ENCODE measurements at regions not wholly inside any gene's neighbourhood (a gene's known extent, or its start where the extent isn't known, plus 50 kb on each side); places are given as distances from the start of the nearest gene placed in this dataset.
"Not testable (repeated sequence)": the region's sequence is repeated elsewhere in the genome, so short reads cannot be mapped to it uniquely, and the experiment has no call there.

GRCh38 chr13:55602784-55603183 is 1537.9 kb upstream of the PRR20A start:
- no peak for DNase-seq

GRCh38 chr13:55606045-55606665 is 1534.6 kb upstream of the PRR20A start:
- DNase-seq: no peak

GRCh38 chr13:55613429-55614187 is 1527.1 kb upstream of the PRR20A start:
- DNase-seq: no peak

- DNase-seq: no peak
These were observed 1525.6 kb upstream of the PRR20A start for GRCh38 chr13:55615081-55615480.

- DNase-seq: no peak
These were observed 1523.5 kb upstream of the PRR20A start for GRCh38 chr13:55617241-55617640.

GRCh38 chr13:55627221-55627620 is 1513.5 kb upstream of the PRR20A start:
- no peak for DNase-seq

GRCh38 chr13:55632402-55632801 is 1508.3 kb upstream of the PRR20A start:
- no peak for DNase-seq

GRCh38 chr13:55649485-55649884 is 1491.2 kb upstream of the PRR20A start:
- DNase-seq: no peak

GRCh38 chr13:55652657-55653056 is 1488.1 kb upstream of the PRR20A start:
- DNase-seq: no peak

- no peak for DNase-seq
These were observed 1487.2 kb upstream of the PRR20A start for GRCh38 chr13:55653497-55653896.

GRCh38 chr13:55654243-55654642 is 1486.5 kb upstream of the PRR20A start:
- no peak for DNase-seq

GRCh38 chr13:55660264-55660663 is 1480.5 kb upstream of the PRR20A start:
- not testable (repeated sequence) for DNase-seq

GRCh38 chr13:55660851-55661250 is 1479.9 kb upstream of the PRR20A start:
- no peak for DNase-seq

GRCh38 chr13:55661505-55661904 is 1479.2 kb upstream of the PRR20A start:
- DNase-seq: no peak

GRCh38 chr13:55664178-55664577 is 1476.5 kb upstream of the PRR20A start:
- DNase-seq: no peak

GRCh38 chr13:55669051-55669450 is 1471.7 kb upstream of the PRR20A start:
- no peak for DNase-seq

GRCh38 chr13:55673910-55674309 is 1466.8 kb upstream of the PRR20A start:
- DNase-seq: no peak

- DNase-seq: no peak
These were observed 1457.9 kb upstream of the PRR20A start for GRCh38 chr13:55682776-55683175.

- no peak for DNase-seq
These were observed 1435.2 kb upstream of the PRR20A start for GRCh38 chr13:55705526-55705925.

- no peak for DNase-seq
These were observed 1434.7 kb upstream of the PRR20A start for GRCh38 chr13:55705971-55706370.

GRCh38 chr13:55714120-55714519 is 1426.6 kb upstream of the PRR20A start:
- DNase-seq: no peak

- no peak for DNase-seq
These were observed 1413.0 kb upstream of the PRR20A start for GRCh38 chr13:55727683-55728082.

- no peak for DNase-seq
These were observed 1412.5 kb upstream of the PRR20A start for GRCh38 chr13:55728247-55728646.

GRCh38 chr13:55745828-55746227 is 1394.9 kb upstream of the PRR20A start:
- no peak for DNase-seq

GRCh38 chr13:55761986-55762385 is 1378.7 kb upstream of the PRR20A start:
- DNase-seq: no peak
